SK-N-SH (cell line): ENCODE measurements at regions not wholly inside any gene's neighbourhood (a gene's known extent, or its start where the extent isn't known, plus 50 kb on each side); places are given as distances from the start of the nearest gene placed in this dataset.

Experiments
- CTCF ChIA-PET: fragments of 300-600, 350-600 bp; formaldehyde crosslinking; extraction: SDS; loops from one replicate; lab custom pipeline; 2021; lab: Yijun Ruan, JAX
- POLR2A ChIA-PET: fragments of 350-600 bp; sonication (Branson Sonifier 250); formaldehyde crosslinking; extraction: SDS; loops from one replicate; lab custom pipeline; 2020; ENCODE audit warnings: antibody characterized with exemption, inconsistent platforms; lab: Yijun Ruan, JAX
- DNase-seq: peaks from one replicate; pipeline ENCODE4 v3.0.0; 2012
- H2AFZ ChIP-seq: fragments of 200-600 bp; sonication (generic); 2 replicates; pipeline ENCODE4 v1.8.1; 2016; ENCODE audit warnings: antibody characterized with exemption, mild to moderate bottlenecking, low read depth
- H3F3A ChIP-seq: fragments of 200-600 bp; sonication (generic); replicated peaks from 2 replicates; pipeline ENCODE3; 2016; ENCODE audit warnings: antibody characterized with exemption, mild to moderate bottlenecking; ENCODE audit not compliant: insufficient read depth
- H3K27ac ChIP-seq, 2 experiments: fragments of 200-500 bp in 1 of 2; fragments of 200-600 bp in 1 of 2; sonication (Bioruptor generic) in 1 of 2; sonication (generic), shearing (Covaris generic) in 1 of 2; 2 replicates each; pipeline versions ENCODE4 v1.5.1 to v1.6.1; 2014 to 2016; ENCODE audit warnings: low read depth in 2 of 2, inconsistent platforms in 1 of 2, low read length in 1 of 2, mild to moderate bottlenecking in 1 of 2, mixed read lengths in 1 of 2
- H3K27me3 ChIP-seq: fragments of 200-600 bp; sonication (generic), shearing (Covaris generic); 2 replicates; pipeline ENCODE4 v1.6.1; 2016; ENCODE audit warnings: mixed run types; ENCODE audit not compliant: insufficient read depth
- H3K36me3 ChIP-seq, 2 experiments: fragments of 200-500 bp in 1 of 2; fragments of 200-600 bp in 1 of 2; sonication (Bioruptor generic) in 1 of 2; sonication (generic) in 1 of 2; replicated peaks in 1 of 2; 2 replicates each; pipeline versions ENCODE3 to v1.5.1; 2014 to 2016; ENCODE audit warnings: low read length in 1 of 2, mild to moderate bottlenecking in 1 of 2; ENCODE audit not compliant: insufficient read depth in 2 of 2, control insufficient read depth in 1 of 2
- H3K4me1 ChIP-seq, 2 experiments: fragments of 200-500 bp in 1 of 2; fragments of 200-600 bp in 1 of 2; sonication (Bioruptor generic) in 1 of 2; sonication (generic), shearing (Covaris generic) in 1 of 2; 2 replicates each; pipeline versions ENCODE4 v1.5.1 to v1.6.1; 2014 to 2016; ENCODE audit warnings: low read depth in 1 of 2, low read length in 1 of 2, mixed run types in 1 of 2; ENCODE audit not compliant: insufficient read depth in 2 of 2, control insufficient read depth in 1 of 2
- H3K4me2 ChIP-seq: fragments of 200-600 bp; sonication (generic), shearing (Covaris generic); 2 replicates; pipeline ENCODE4 v1.6.1; 2017; ENCODE audit warnings: mixed run types
- H3K4me3 ChIP-seq, 2 experiments: fragments of 200-500 bp in 1 of 2; fragments of 200-600 bp in 1 of 2; sonication (Bioruptor generic) in 1 of 2; sonication (generic), shearing (Covaris generic) in 1 of 2; 2 replicates each; pipeline versions ENCODE4 v1.5.1 to v1.8.1; 2014 to 2016; ENCODE audit warnings: low read depth in 2 of 2, inconsistent platforms in 1 of 2, low read length in 1 of 2, mild to moderate bottlenecking in 1 of 2, mixed read lengths in 1 of 2, moderate library complexity in 1 of 2
- H3K79me2 ChIP-seq: fragments of 200-600 bp; sonication (generic); 2 replicates; pipeline ENCODE4 v1.8.1; 2017; ENCODE audit warnings: mild to moderate bottlenecking; ENCODE audit not compliant: insufficient read depth
- H3K9ac ChIP-seq: fragments of 200-600 bp; sonication (generic); 2 replicates; pipeline ENCODE4 v1.6.1; 2017; ENCODE audit warnings: mixed run types
- H3K9me2 ChIP-seq: fragments of 200-600 bp; sonication (generic); 2 replicates; pipeline ENCODE4 v1.6.1; 2017; ENCODE audit warnings: mixed run types
- H3K9me3 ChIP-seq: fragments of 200-600 bp; sonication (generic); 2 replicates; pipeline ENCODE4 v1.6.1; 2017; ENCODE audit warnings: mixed run types, mild to moderate bottlenecking, moderate library complexity
- H4K20me1 ChIP-seq: fragments of 200-600 bp; sonication (generic); 2 replicates; pipeline ENCODE4 v1.6.1; 2017; ENCODE audit warnings: mild to moderate bottlenecking, mixed run types; ENCODE audit not compliant: insufficient read depth
- CHD2 ChIP-seq: fragments of 150-350 bp; IDR thresholded peaks from 2 replicates; pipeline ENCODE4 v1.6.1; 2018; ENCODE audit warnings: low read length; ENCODE audit not compliant: partially characterized antibody
- ELF1 ChIP-seq: IDR thresholded peaks from 2 replicates; pipeline ENCODE4 v1.4.0; 2012
- FOSL2 ChIP-seq: IDR thresholded peaks from 2 replicates; pipeline ENCODE4 v1.4.0; 2012; ENCODE audit warnings: low read depth, mild to moderate bottlenecking, moderate library complexity, borderline replicate concordance
- FOXJ3 ChIP-seq: sonication (generic); formaldehyde crosslinking; IDR thresholded peaks from 2 replicates; pipeline ENCODE4 v1.5.1; 2020; ENCODE audit warnings: mild to moderate bottlenecking, missing genetic modification reagents
- FOXM1 ChIP-seq: IDR thresholded peaks from 2 replicates; pipeline ENCODE4 v1.4.0; 2012; ENCODE audit warnings: low read depth, mild to moderate bottlenecking
- MEF2A ChIP-seq: IDR thresholded peaks from 2 replicates; pipeline ENCODE4 v1.4.0; 2012; ENCODE audit warnings: low read depth, borderline replicate concordance
- MXI1 ChIP-seq: IDR thresholded peaks from 2 replicates; pipeline ENCODE4 v1.6.1; 2012; ENCODE audit warnings: mild to moderate bottlenecking, low read depth, low read length, improper control_type of control experiment
- NFIC ChIP-seq: IDR thresholded peaks from 2 replicates; pipeline ENCODE4 v1.4.0; 2012; ENCODE audit warnings: borderline replicate concordance
- NRF1 ChIP-seq: IDR thresholded peaks from 2 replicates; pipeline ENCODE4 v1.6.1; 2012; ENCODE audit warnings: low read depth, mild to moderate bottlenecking, low read length
- PBX3 ChIP-seq: IDR thresholded peaks from 2 replicates; pipeline ENCODE4; 2012
- RXRA ChIP-seq: IDR thresholded peaks from 2 replicates; pipeline ENCODE4 v1.4.0; 2012; ENCODE audit warnings: low read depth, mild to moderate bottlenecking, borderline replicate concordance
- TAF1 ChIP-seq: IDR thresholded peaks from 2 replicates; pipeline ENCODE4 v1.6.1; 2012; ENCODE audit warnings: low read depth, mild to moderate bottlenecking, low read length, moderate library complexity, borderline replicate concordance
- USF1 ChIP-seq: IDR thresholded peaks from 2 replicates; pipeline ENCODE4 v1.4.0; 2012; ENCODE audit warnings: low read depth, borderline replicate concordance
- USF2 ChIP-seq: fragments of 150-350 bp; IDR thresholded peaks from 2 replicates; pipeline ENCODE4 v1.6.1; 2017; ENCODE audit warnings: antibody characterized with exemption, low read length, low read depth, borderline replicate concordance
- ZBTB33 ChIP-seq: IDR thresholded peaks from 2 replicates; pipeline ENCODE4 v1.4.0; 2012; ENCODE audit warnings: low read depth, borderline replicate concordance
- WGBS: methylation state at CpG from one replicate; pipeline ENCODE4 v1.1.6; 2017; ENCODE audit warnings: low lambda C conversion rate; 5-methylcytosine and 5-hydroxymethylcytosine counted together

GRCh38 chr20:50418890-50419642 is 91.1 kb upstream of the PTPN1 start:
- TF ChIP-seq MXI1 (no peak), TAF1 (no peak), ELF1 (no peak), USF1 (no peak), ZBTB33 (no peak), NRF1 (no peak), NFIC (no peak), FOXJ3 (no peak), FOSL2 (no peak), RXRA (no peak), CHD2 (no peak), MEF2A (no peak), FOXM1 (no peak), PBX3 (no peak), USF2 (no peak)
- peaks cover 0 to 11% of the 10 kb centered on the region in 2 experiments; a peak in 1 of 4 replicates for H3K4me1 ChIP-seq
- no peaks in the 10 kb centered on the region for H3K79me2 ChIP-seq
- 64% methylated on average over 4 of the region's 4 CpGs for WGBS
- 0 out of 2 replicates have a peak, but pooled peaks cover 3% of the 10 kb centered on the region for H3K9me3 ChIP-seq
- H3F3A ChIP-seq = peaks cover 4% of the 10 kb centered on the region
- H4K20me1 ChIP-seq = no peaks in the 10 kb centered on the region
- H3K27ac ChIP-seq = no peak overlapping the region
- no peak for DNase-seq
- H3K9me2 ChIP-seq = no peaks in the 10 kb centered on the region
- no peaks in the 10 kb centered on the region for H3K36me3 ChIP-seq
- no peak overlapping the region for H3K4me3 ChIP-seq
- no peak overlapping the region for H3K9ac ChIP-seq
- ChIA-PET POLR2A (no interaction called here), CTCF (no interaction called here)
- no peaks in the 10 kb centered on the region for H3K27me3 ChIP-seq
- no peak overlapping the region for H2AFZ ChIP-seq
- no peak overlapping the region for H3K4me2 ChIP-seq
